ENCODE measurements at regions not wholly inside any gene's neighbourhood (a gene's known extent, or its start where the extent isn't known, plus 50 kb on each side); places are given as distances from the start of the nearest gene placed in this dataset.

DNA sequence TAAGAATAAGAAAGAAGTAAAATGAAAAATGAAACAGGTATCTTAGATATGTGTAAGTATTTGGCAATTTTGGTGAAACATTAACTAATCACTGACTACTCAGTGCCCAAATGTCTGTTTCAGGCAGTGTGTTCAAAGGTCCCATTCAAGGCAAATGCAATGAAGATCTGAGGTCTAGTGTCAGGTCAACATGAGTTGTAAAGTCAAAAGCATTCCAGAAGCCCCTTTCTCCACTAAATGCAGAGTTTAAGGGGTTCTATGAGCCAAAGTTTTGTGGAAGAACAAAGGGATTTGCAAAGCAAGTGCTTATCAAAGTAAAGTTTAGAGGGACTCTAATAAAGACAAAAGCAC lies 71.0 kb upstream of the GPBP1 start:
- no peaks in the 10 kb centered on the region for H3K9me3 ChIP-seq (ENCODE audit: insufficient read depth in 2 of 2, low read depth in 1 of 2, low read length in 1 of 2)
- H3K4me2 ChIP-seq (ENCODE audit: insufficient read depth in 1 of 2, low read depth in 2 of 2, low read length in 2 of 2), result no peak overlapping the region
- POLR2A ChIA-PET (ENCODE audit: partially characterized antibody), result no interaction called here
- H2BK5ac ChIP-seq (ENCODE audit: low read depth, low read length), result no peak overlapping the region
- CTCF ChIA-PET (ENCODE audit: partially characterized antibody), result interaction anchor here (1.5 kb wide), 1 partner anchor 35 kb away, joined by 3 read pairs; no protein-coding TSS in a partner anchor
- H4K8ac ChIP-seq (ENCODE audit: extremely low read depth, insufficient read depth, low read length), result no peak overlapping the region
- H3K9ac ChIP-seq (replicated peaks in 1 of 4; ENCODE audit: extremely low read depth in 1 of 4, low read depth in 3 of 4, low read length in 3 of 4), result no peak overlapping the region
- H3K23ac ChIP-seq (ENCODE audit: insufficient read length), result no peak overlapping the region
- H2BK20ac ChIP-seq (ENCODE audit: low read length), result no peak overlapping the region
- H4K91ac ChIP-seq (replicated peaks; ENCODE audit: insufficient read length, low read length), result no peak overlapping the region
- H3K27ac ChIP-seq (ENCODE audit: low read depth, low read length), result no peak overlapping the region
- H3K79me2 ChIP-seq (ENCODE audit: control insufficient read depth in 1 of 2, insufficient read depth in 2 of 2, low read length in 2 of 2), result no peaks in the 10 kb centered on the region
- no peak overlapping the region for H2AFZ ChIP-seq (ENCODE audit: low read length)
- no peak overlapping the region for H2BK12ac ChIP-seq (ENCODE audit: low read depth, low read length)
- DNase-seq (ENCODE audit: low read depth in 1 of 2, low spot score in 2 of 2) (no peak), FAIRE-seq (no peak)
- no peaks in the 10 kb centered on the region for H3K79me1 ChIP-seq (ENCODE audit: low read depth, low read length)
- H2AK5ac ChIP-seq (ENCODE audit: low read depth, low read length), result no peak overlapping the region
- H2BK120ac ChIP-seq (replicated peaks; ENCODE audit: low read depth, low read length), result no peak overlapping the region
- no peak overlapping the region for H3K18ac ChIP-seq (ENCODE audit: extremely low read depth, low read length)
- no peak overlapping the region for H4K5ac ChIP-seq (ENCODE audit: insufficient read length, low read depth, low read length)
- no peak overlapping the region for H2BK15ac ChIP-seq (ENCODE audit: low read length)
- H3K56ac ChIP-seq (replicated peaks; ENCODE audit: insufficient read length, low read depth, low read length), result no peak overlapping the region
- no peaks in the 10 kb centered on the region for H3K23me2 ChIP-seq (ENCODE audit: low read depth, low read length)
- H3K27me3 ChIP-seq (replicated peaks in 1 of 4; ENCODE audit: control insufficient read depth in 3 of 4, extremely low read depth in 1 of 4, insufficient read depth in 3 of 4, low read length in 3 of 4), result no peaks in the 10 kb centered on the region; a peak in 1 of 7 replicates
- no peak overlapping the region for H3K4me3 ChIP-seq (ENCODE audit: extremely low read depth in 1 of 4, insufficient read depth in 2 of 4, low read depth in 3 of 4, low read length in 4 of 4)
- H3K4me1 ChIP-seq (replicated peaks in 1 of 4; ENCODE audit: control insufficient read depth in 3 of 4, insufficient read depth in 4 of 4, low read length in 3 of 4), result no peaks in the 10 kb centered on the region
- H4K20me1 ChIP-seq (replicated peaks in 1 of 2; ENCODE audit: control insufficient read depth in 1 of 2, insufficient read depth in 2 of 2, low read length in 2 of 2), result no peaks in the 10 kb centered on the region
- H3K4ac ChIP-seq (replicated peaks; ENCODE audit: insufficient read length, low read depth, low read length), result no peak overlapping the region
- no peaks in the 10 kb centered on the region for H3K36me3 ChIP-seq (ENCODE audit: control insufficient read depth in 2 of 4, insufficient read depth in 4 of 4, low read length in 3 of 4)
- H3K14ac ChIP-seq (ENCODE audit: insufficient read length), result no peak overlapping the region
- no peak for TF ChIP-seq SAP30 (IDR thresholded peaks at IDR 0.05; ENCODE audit: insufficient read depth, insufficient replicate concordance, low read length)
- TF ChIP-seq, protein P1, sequence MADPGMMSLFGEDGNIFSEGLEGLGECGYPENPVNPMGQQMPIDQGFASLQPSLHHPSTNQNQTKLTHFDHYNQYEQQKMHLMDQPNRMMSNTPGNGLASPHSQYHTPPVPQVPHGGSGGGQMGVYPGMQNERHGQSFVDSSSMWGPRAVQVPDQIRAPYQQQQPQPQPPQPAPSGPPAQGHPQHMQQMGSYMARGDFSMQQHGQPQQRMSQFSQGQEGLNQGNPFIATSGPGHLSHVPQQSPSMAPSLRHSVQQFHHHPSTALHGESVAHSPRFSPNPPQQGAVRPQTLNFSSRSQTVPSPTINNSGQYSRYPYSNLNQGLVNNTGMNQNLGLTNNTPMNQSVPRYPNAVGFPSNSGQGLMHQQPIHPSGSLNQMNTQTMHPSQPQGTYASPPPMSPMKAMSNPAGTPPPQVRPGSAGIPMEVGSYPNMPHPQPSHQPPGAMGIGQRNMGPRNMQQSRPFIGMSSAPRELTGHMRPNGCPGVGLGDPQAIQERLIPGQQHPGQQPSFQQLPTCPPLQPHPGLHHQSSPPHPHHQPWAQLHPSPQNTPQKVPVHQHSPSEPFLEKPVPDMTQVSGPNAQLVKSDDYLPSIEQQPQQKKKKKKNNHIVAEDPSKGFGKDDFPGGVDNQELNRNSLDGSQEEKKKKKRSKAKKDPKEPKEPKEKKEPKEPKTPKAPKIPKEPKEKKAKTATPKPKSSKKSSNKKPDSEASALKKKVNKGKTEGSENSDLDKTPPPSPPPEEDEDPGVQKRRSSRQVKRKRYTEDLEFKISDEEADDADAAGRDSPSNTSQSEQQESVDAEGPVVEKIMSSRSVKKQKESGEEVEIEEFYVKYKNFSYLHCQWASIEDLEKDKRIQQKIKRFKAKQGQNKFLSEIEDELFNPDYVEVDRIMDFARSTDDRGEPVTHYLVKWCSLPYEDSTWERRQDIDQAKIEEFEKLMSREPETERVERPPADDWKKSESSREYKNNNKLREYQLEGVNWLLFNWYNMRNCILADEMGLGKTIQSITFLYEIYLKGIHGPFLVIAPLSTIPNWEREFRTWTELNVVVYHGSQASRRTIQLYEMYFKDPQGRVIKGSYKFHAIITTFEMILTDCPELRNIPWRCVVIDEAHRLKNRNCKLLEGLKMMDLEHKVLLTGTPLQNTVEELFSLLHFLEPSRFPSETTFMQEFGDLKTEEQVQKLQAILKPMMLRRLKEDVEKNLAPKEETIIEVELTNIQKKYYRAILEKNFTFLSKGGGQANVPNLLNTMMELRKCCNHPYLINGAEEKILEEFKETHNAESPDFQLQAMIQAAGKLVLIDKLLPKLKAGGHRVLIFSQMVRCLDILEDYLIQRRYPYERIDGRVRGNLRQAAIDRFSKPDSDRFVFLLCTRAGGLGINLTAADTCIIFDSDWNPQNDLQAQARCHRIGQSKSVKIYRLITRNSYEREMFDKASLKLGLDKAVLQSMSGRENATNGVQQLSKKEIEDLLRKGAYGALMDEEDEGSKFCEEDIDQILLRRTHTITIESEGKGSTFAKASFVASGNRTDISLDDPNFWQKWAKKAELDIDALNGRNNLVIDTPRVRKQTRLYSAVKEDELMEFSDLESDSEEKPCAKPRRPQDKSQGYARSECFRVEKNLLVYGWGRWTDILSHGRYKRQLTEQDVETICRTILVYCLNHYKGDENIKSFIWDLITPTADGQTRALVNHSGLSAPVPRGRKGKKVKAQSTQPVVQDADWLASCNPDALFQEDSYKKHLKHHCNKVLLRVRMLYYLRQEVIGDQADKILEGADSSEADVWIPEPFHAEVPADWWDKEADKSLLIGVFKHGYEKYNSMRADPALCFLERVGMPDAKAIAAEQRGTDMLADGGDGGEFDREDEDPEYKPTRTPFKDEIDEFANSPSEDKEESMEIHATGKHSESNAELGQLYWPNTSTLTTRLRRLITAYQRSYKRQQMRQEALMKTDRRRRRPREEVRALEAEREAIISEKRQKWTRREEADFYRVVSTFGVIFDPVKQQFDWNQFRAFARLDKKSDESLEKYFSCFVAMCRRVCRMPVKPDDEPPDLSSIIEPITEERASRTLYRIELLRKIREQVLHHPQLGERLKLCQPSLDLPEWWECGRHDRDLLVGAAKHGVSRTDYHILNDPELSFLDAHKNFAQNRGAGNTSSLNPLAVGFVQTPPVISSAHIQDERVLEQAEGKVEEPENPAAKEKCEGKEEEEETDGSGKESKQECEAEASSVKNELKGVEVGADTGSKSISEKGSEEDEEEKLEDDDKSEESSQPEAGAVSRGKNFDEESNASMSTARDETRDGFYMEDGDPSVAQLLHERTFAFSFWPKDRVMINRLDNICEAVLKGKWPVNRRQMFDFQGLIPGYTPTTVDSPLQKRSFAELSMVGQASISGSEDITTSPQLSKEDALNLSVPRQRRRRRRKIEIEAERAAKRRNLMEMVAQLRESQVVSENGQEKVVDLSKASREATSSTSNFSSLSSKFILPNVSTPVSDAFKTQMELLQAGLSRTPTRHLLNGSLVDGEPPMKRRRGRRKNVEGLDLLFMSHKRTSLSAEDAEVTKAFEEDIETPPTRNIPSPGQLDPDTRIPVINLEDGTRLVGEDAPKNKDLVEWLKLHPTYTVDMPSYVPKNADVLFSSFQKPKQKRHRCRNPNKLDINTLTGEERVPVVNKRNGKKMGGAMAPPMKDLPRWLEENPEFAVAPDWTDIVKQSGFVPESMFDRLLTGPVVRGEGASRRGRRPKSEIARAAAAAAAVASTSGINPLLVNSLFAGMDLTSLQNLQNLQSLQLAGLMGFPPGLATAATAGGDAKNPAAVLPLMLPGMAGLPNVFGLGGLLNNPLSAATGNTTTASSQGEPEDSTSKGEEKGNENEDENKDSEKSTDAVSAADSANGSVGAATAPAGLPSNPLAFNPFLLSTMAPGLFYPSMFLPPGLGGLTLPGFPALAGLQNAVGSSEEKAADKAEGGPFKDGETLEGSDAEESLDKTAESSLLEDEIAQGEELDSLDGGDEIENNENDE (IDR thresholded peaks at IDR 0.05; ENCODE audit: insufficient replicate concordance, low read length), result no peak
